AG09309 (cell line): ENCODE measurements at regions not wholly inside any gene's neighbourhood (a gene's known extent, or its start where the extent isn't known, plus 50 kb on each side); places are given as distances from the start of the nearest gene placed in this dataset.

ENCODE experiments used
- DNase-seq: peaks from one replicate; pipeline ENCODE4 v3.0.0-alpha.2; 2010; ENCODE audit warnings: low read depth
- H3K4me3 ChIP-seq: 2 replicates; pipeline ENCODE4 v1.5.1; 2011; ENCODE audit warnings: mild to moderate bottlenecking, low read depth, low read length, moderate library complexity; ENCODE audit not compliant: control insufficient read depth
- CTCF ChIP-seq: IDR thresholded peaks from 2 replicates; pipeline ENCODE4 v1.5.1; 2011; ENCODE audit warnings: mild to moderate bottlenecking, low read depth, low read length, inconsistent platforms; ENCODE audit not compliant: insufficient read depth, control insufficient read depth; ENCODE audit errors: missing control alignments

- TF ChIP-seq CTCF: no peak
- H3K4me3 ChIP-seq: no peak overlapping the region
- no peak for DNase-seq
These were observed 113.3 kb upstream of the SOX5 start for GRCh38 chr12:24062642-24063245.

DNA sequence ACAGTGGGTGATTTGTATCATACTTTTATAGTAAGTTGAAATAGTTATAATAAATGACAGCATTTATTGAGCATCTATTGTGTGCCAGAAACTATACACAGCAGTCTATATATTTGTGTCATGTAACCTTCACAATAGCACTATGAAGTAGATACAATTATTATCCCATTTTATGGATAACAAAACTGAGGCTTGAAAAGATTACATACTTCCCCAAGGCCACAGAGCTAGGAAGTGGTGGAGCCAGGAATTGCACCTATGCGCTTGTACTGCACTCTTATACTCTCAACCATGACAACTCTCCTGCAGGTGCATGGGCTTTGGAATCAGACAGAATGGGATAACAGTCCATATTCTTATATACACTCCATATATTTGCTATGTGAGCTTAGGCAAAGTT is 110.6 kb upstream of the SOX5 start:
- no peak for DNase-seq
- TF ChIP-seq CTCF: no peak
- no peak overlapping the region for H3K4me3 ChIP-seq

- no peak for TF ChIP-seq CTCF
- H3K4me3 ChIP-seq: no peak overlapping the region
- DNase-seq: no peak
These were observed 108.5 kb upstream of the SOX5 start for GRCh38 chr12:24057920-24058476.

DNA sequence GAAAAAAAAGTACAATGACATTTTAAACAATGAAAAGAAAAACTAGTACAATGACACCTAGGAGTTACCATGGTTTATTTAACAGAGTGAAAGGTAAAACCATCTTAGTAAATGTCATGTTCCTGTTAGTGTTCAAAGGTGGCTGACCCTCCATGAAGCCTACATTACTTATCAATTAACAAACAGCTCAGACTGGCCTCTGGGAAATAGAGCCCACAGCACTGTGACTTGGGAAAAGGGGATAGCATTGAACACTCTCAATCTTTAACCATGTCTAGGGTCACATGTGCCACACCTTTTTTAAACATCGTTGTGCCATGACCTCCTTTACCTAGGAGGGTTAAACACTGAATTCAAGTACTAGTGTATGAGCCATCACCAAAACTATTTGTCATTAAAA is 106.3 kb upstream of the SOX5 start:
- DNase-seq: no peak
- TF ChIP-seq CTCF: no peak
- H3K4me3 ChIP-seq: no peak overlapping the region

GRCh38 chr12:24054416-24054815 is 104.9 kb upstream of the SOX5 start:
- TF ChIP-seq CTCF: no peak
- DNase-seq: no peak
- H3K4me3 ChIP-seq: no peak overlapping the region

DNA sequence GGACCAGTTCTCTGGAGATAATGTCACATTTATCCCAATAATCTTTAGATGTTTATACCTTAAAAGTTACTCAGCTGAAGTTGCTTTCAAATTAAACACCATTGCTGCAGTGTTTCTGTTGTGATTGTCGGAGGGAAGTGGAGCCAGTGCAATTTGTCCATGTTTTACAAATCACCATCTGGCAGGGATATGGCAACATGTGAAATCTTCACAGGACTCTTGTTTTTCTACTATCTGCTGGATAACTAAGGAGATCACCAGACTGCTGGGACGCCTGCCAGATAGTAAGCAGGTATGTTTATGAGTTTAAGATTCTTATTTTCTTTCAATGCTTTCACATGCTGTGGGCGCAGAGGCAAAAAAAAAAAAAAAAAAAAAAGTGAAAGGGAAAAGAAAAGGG is 100.3 kb upstream of the SOX5 start:
- TF ChIP-seq CTCF: no peak
- no peak overlapping the region for H3K4me3 ChIP-seq
- no peak for DNase-seq
